ENCODE measurements at regions not wholly inside any gene's neighbourhood (a gene's known extent, or its start where the extent isn't known, plus 50 kb on each side); places are given as distances from the start of the nearest gene placed in this dataset.

DNA sequence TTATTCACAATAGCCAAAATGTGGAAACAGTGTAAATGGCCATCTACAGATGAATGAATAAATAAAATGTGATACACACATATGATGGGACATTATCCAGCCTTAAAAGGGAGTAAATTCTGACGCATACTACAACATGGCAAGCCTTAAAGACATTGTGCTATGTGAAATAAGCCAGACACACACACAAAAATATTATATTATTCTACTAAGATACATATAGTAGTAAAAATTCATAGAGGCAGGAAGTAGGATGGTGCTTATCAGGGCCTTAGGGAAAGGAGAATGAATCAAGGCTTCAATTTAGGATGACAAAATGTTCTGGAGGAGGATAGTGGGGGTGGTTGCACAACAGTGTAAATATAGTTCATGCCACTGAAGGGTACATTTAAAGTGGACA, 346.7 kb upstream of the SMARCA2 start:
- TF ChIP-seq, protein P1, sequence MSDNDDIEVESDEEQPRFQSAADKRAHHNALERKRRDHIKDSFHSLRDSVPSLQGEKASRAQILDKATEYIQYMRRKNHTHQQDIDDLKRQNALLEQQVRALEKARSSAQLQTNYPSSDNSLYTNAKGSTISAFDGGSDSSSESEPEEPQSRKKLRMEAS (IDR thresholded peaks at IDR 0.05): no peak
- TF ChIP-seq NFIC (IDR thresholded peaks at IDR 0.05) (no peak), CEBPB (IDR thresholded peaks at IDR 0.05) (no peak), EP300 (IDR thresholded peaks at IDR 0.05; ENCODE audit: borderline replicate concordance) (no peak), EGR1 (IDR thresholded peaks at IDR 0.05) (no peak), CREB1 (IDR thresholded peaks at IDR 0.05; ENCODE audit: low read depth) (no peak), USF1 (IDR thresholded peaks at IDR 0.05) (no peak), TEAD4 (IDR thresholded peaks at IDR 0.05) (no peak), TAF1 (IDR thresholded peaks at IDR 0.05; ENCODE audit: low read depth) (no peak), ZBTB7A (IDR thresholded peaks at IDR 0.05; ENCODE audit: low read depth) (no peak), YY1 (IDR thresholded peaks at IDR 0.05; ENCODE audit: low read depth) (no peak), TCF12 (IDR thresholded peaks at IDR 0.05; ENCODE audit: low read depth) (no peak), RAD21 (IDR thresholded peaks at IDR 0.05; ENCODE audit: low read depth) (no peak), FOXM1 (IDR thresholded peaks at IDR 0.05; ENCODE audit: borderline replicate concordance, low read depth) (no peak)
- TF ChIP-seq, protein P2, sequence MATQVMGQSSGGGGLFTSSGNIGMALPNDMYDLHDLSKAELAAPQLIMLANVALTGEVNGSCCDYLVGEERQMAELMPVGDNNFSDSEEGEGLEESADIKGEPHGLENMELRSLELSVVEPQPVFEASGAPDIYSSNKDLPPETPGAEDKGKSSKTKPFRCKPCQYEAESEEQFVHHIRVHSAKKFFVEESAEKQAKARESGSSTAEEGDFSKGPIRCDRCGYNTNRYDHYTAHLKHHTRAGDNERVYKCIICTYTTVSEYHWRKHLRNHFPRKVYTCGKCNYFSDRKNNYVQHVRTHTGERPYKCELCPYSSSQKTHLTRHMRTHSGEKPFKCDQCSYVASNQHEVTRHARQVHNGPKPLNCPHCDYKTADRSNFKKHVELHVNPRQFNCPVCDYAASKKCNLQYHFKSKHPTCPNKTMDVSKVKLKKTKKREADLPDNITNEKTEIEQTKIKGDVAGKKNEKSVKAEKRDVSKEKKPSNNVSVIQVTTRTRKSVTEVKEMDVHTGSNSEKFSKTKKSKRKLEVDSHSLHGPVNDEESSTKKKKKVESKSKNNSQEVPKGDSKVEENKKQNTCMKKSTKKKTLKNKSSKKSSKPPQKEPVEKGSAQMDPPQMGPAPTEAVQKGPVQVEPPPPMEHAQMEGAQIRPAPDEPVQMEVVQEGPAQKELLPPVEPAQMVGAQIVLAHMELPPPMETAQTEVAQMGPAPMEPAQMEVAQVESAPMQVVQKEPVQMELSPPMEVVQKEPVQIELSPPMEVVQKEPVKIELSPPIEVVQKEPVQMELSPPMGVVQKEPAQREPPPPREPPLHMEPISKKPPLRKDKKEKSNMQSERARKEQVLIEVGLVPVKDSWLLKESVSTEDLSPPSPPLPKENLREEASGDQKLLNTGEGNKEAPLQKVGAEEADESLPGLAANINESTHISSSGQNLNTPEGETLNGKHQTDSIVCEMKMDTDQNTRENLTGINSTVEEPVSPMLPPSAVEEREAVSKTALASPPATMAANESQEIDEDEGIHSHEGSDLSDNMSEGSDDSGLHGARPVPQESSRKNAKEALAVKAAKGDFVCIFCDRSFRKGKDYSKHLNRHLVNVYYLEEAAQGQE (IDR thresholded peaks at IDR 0.05; ENCODE audit: low read depth): no peak

GRCh38 chr9:1673300-1673699, 341.8 kb upstream of the SMARCA2 start:
- TF ChIP-seq, protein P2 (IDR thresholded peaks at IDR 0.05; ENCODE audit: low read depth): no peak
- TF ChIP-seq, protein P1 (IDR thresholded peaks at IDR 0.05): no peak
- TF ChIP-seq RAD21 (IDR thresholded peaks at IDR 0.05; ENCODE audit: low read depth): no peak
- no peak for TF ChIP-seq EGR1 (IDR thresholded peaks at IDR 0.05)
- no peak for TF ChIP-seq TAF1 (IDR thresholded peaks at IDR 0.05; ENCODE audit: low read depth)
- no peak for TF ChIP-seq TCF12 (IDR thresholded peaks at IDR 0.05; ENCODE audit: low read depth)
- TF ChIP-seq CEBPB (IDR thresholded peaks at IDR 0.05): no peak
- no peak for TF ChIP-seq USF1 (IDR thresholded peaks at IDR 0.05)
- TF ChIP-seq CREB1 (IDR thresholded peaks at IDR 0.05; ENCODE audit: low read depth): no peak
- TF ChIP-seq ZBTB7A (IDR thresholded peaks at IDR 0.05; ENCODE audit: low read depth): no peak
- TF ChIP-seq FOXM1 (IDR thresholded peaks at IDR 0.05; ENCODE audit: borderline replicate concordance, low read depth): no peak
- no peak for TF ChIP-seq NFIC (IDR thresholded peaks at IDR 0.05)
- no peak for TF ChIP-seq EP300 (IDR thresholded peaks at IDR 0.05; ENCODE audit: borderline replicate concordance)
- TF ChIP-seq YY1 (IDR thresholded peaks at IDR 0.05; ENCODE audit: low read depth): no peak
- no peak for TF ChIP-seq TEAD4 (IDR thresholded peaks at IDR 0.05)

GRCh38 chr9:1676771-1677170, 338.4 kb upstream of the SMARCA2 start:
- TF ChIP-seq NFIC (IDR thresholded peaks at IDR 0.05): no peak
- TF ChIP-seq TCF12 (IDR thresholded peaks at IDR 0.05; ENCODE audit: low read depth): no peak
- no peak for TF ChIP-seq FOXM1 (IDR thresholded peaks at IDR 0.05; ENCODE audit: borderline replicate concordance, low read depth)
- TF ChIP-seq, protein P1 (IDR thresholded peaks at IDR 0.05): no peak
- no peak for TF ChIP-seq EGR1 (IDR thresholded peaks at IDR 0.05)

- no peak for TF ChIP-seq TEAD4 (IDR thresholded peaks at IDR 0.05)
- TF ChIP-seq YY1 (IDR thresholded peaks at IDR 0.05; ENCODE audit: low read depth): no peak
- TF ChIP-seq EP300 (IDR thresholded peaks at IDR 0.05; ENCODE audit: borderline replicate concordance): no peak
- TF ChIP-seq FOXM1 (IDR thresholded peaks at IDR 0.05; ENCODE audit: borderline replicate concordance, low read depth): no peak
- TF ChIP-seq, protein P1 (IDR thresholded peaks at IDR 0.05): no peak
- TF ChIP-seq RAD21 (IDR thresholded peaks at IDR 0.05; ENCODE audit: low read depth): no peak
Observed at GRCh38 chr9:1683951-1684350, 331.2 kb upstream of the SMARCA2 start.

GRCh38 chr9:1698991-1699390, 316.2 kb upstream of the SMARCA2 start:
- TF ChIP-seq ZBTB7A (IDR thresholded peaks at IDR 0.05; ENCODE audit: low read depth): no peak
- TF ChIP-seq, protein P2 (IDR thresholded peaks at IDR 0.05; ENCODE audit: low read depth): no peak
- TF ChIP-seq EGR1 (IDR thresholded peaks at IDR 0.05): no peak
- TF ChIP-seq TAF1 (IDR thresholded peaks at IDR 0.05; ENCODE audit: low read depth): no peak
